HG02588 (cell line): ENCODE measurements at regions not wholly inside any gene's neighbourhood (a gene's known extent, or its start where the extent isn't known, plus 50 kb on each side); places are given as distances from the start of the nearest gene placed in this dataset.
"Not testable (repeated sequence)": the region's sequence is repeated elsewhere in the genome, so short reads cannot be mapped to it uniquely, and the experiment has no call there.

Experiments used
- ATAC-seq: cut with Tn5 transposase; IDR thresholded peaks from one replicate; pipeline ENCODE4 v1.9.1; 2021; ENCODE audit warnings: mild to moderate bottlenecking, moderate library complexity; ENCODE audit not compliant: unreplicated experiment

GRCh38 chr15:21174761-21175160, 265.5 kb downstream of the POTEB3 start:
- ATAC-seq = not testable (repeated sequence)

GRCh38 chr15:21151203-21151966, 285.3 kb upstream of the POTEB2 start:
- ATAC-seq = not testable (repeated sequence)

GRCh38 chr15:21148136-21148535, 282.0 kb upstream of the POTEB2 start:
- ATAC-seq = not testable (repeated sequence)

GRCh38 chr15:21133893-21134292, 267.8 kb upstream of the POTEB2 start:
- not testable (repeated sequence) for ATAC-seq

GRCh38 chr15:21112271-21113053, 246.3 kb upstream of the POTEB2 start:
- ATAC-seq = not testable (repeated sequence)

GRCh38 chr15:21111861-21112260, 245.7 kb upstream of the POTEB2 start:
- not testable (repeated sequence) for ATAC-seq

- ATAC-seq = not testable (repeated sequence)
Observed at GRCh38 chr15:21111172-21111571, 245.1 kb upstream of the POTEB2 start.

- not testable (repeated sequence) for ATAC-seq
Observed at GRCh38 chr15:21110187-21110804, 244.2 kb upstream of the POTEB2 start.

- ATAC-seq = not testable (repeated sequence)
Observed at GRCh38 chr15:21108384-21108783, 242.3 kb upstream of the POTEB2 start.

GRCh38 chr15:21107399-21108381, 241.6 kb upstream of the POTEB2 start:
- ATAC-seq = not testable (repeated sequence)

GRCh38 chr15:21096599-21096998, 230.5 kb upstream of the POTEB2 start:
- ATAC-seq = not testable (repeated sequence)

GRCh38 chr15:21079544-21079943, 213.4 kb upstream of the POTEB2 start:
- ATAC-seq = not testable (repeated sequence)

GRCh38 chr15:21068917-21069316, 202.8 kb upstream of the POTEB2 start:
- not testable (repeated sequence) for ATAC-seq

- not testable (repeated sequence) for ATAC-seq
Observed at GRCh38 chr15:21063512-21063911, 197.4 kb upstream of the POTEB2 start.

- ATAC-seq = not testable (repeated sequence)
Observed at GRCh38 chr15:21062619-21063163, 196.6 kb upstream of the POTEB2 start.

GRCh38 chr15:21051866-21052265, 185.8 kb upstream of the POTEB2 start:
- not testable (repeated sequence) for ATAC-seq

- not testable (repeated sequence) for ATAC-seq
Observed at GRCh38 chr15:21031703-21032102, 165.6 kb upstream of the POTEB2 start.

GRCh38 chr15:21029001-21029400, 162.9 kb upstream of the POTEB2 start:
- ATAC-seq = not testable (repeated sequence)

- ATAC-seq = not testable (repeated sequence)
Observed at GRCh38 chr15:21027942-21028341, 161.8 kb upstream of the POTEB2 start.

GRCh38 chr15:21026848-21027247, 160.7 kb upstream of the POTEB2 start:
- not testable (repeated sequence) for ATAC-seq
